H1 (cell line): ENCODE measurements at regions not wholly inside any gene's neighbourhood (a gene's known extent, or its start where the extent isn't known, plus 50 kb on each side); places are given as distances from the start of the nearest gene placed in this dataset.

Source experiments
- CTCF ChIP-seq, 3 experiments: IDR thresholded peaks; 1 replicate in 2 of 3; 2 replicates in 1 of 3; pipeline versions ENCODE4 v1.5.1 to v1.6.1; 2011; ENCODE audit warnings: low read length in 3 of 3, mild to moderate bottlenecking in 3 of 3, inconsistent platforms in 2 of 3, low read depth in 1 of 3, moderate library complexity in 1 of 3; ENCODE audit not compliant: insufficient read depth in 1 of 3; ENCODE audit errors: control extremely low read depth in 1 of 3
- EP300 ChIP-seq, 2 experiments: IDR thresholded peaks; 1 replicate in 1 of 2; 2 replicates in 1 of 2; pipeline ENCODE4 v1.6.1; 2011 to 2012; ENCODE audit warnings: low read depth in 2 of 2, low read length in 2 of 2, mild to moderate bottlenecking in 2 of 2, borderline replicate concordance in 1 of 2, inconsistent platforms in 1 of 2, moderate library complexity in 1 of 2
- EZH2 ChIP-seq: fragments of 200-600 bp; sonication (generic); IDR thresholded peaks from 2 replicates; pipeline ENCODE4 v1.7.1; 2012; ENCODE audit warnings: low read depth, mild to moderate bottlenecking, moderate library complexity, low read length, inconsistent platforms; ENCODE audit not compliant: severe bottlenecking
- FOSL1 ChIP-seq: IDR thresholded peaks from 2 replicates; pipeline ENCODE4 v1.6.1; 2011; ENCODE audit warnings: mild to moderate bottlenecking, low read depth, low read length, moderate library complexity; ENCODE audit not compliant: insufficient read depth
- GABPA ChIP-seq: IDR thresholded peaks from 2 replicates; pipeline ENCODE4 v1.6.1; 2011; ENCODE audit warnings: mild to moderate bottlenecking, low read length, moderate library complexity, borderline replicate concordance; ENCODE audit not compliant: insufficient read depth
- POLR2A ChIP-seq, 2 experiments: IDR thresholded peaks; 1 replicate in 1 of 2; 2 replicates in 1 of 2; pipeline ENCODE4 v1.6.1; 2011; ENCODE audit warnings: low read depth in 2 of 2, low read length in 2 of 2, mild to moderate bottlenecking in 2 of 2; ENCODE audit errors: control extremely low read depth in 1 of 2
- SUZ12 ChIP-seq: fragments of 200-600 bp; sonication (generic); IDR thresholded peaks from 2 replicates; pipeline ENCODE4 v1.6.1; 2012; ENCODE audit warnings: mild to moderate bottlenecking, inconsistent platforms, low read length, moderate library complexity, mixed read lengths

- TF ChIP-seq POLR2A (IDR thresholded peaks at IDR 0.05; ENCODE audit: control extremely low read depth in 1 of 2, low read depth in 2 of 2, low read length in 2 of 2), result no peak
- no peak for TF ChIP-seq GABPA
- no peak for TF ChIP-seq FOSL1
- no peak for TF ChIP-seq EP300 (IDR thresholded peaks at IDR 0.05; ENCODE audit: borderline replicate concordance in 1 of 2, low read depth in 2 of 2, low read length in 2 of 2)
- no peak for TF ChIP-seq CTCF (IDR thresholded peaks at IDR 0.05; ENCODE audit: control extremely low read depth in 1 of 3, insufficient read depth in 1 of 3, low read depth in 1 of 3, low read length in 3 of 3)
- no peak for TF ChIP-seq EZH2
- TF ChIP-seq SUZ12, result no peak
Measured at GRCh38 chr2:67567886-67568285, 170.8 kb downstream of the ETAA1 start.
